Osteocyte (in vitro differentiated cells): ENCODE measurements at regions not wholly inside any gene's neighbourhood (a gene's known extent, or its start where the extent isn't known, plus 50 kb on each side); places are given as distances from the start of the nearest gene placed in this dataset.

Experiments
- DNase-seq: peaks from one replicate; pipeline ENCODE4 v3.0.0; 2021; ENCODE audit warnings: mixed read lengths; ENCODE audit not compliant: unreplicated experiment; ENCODE audit errors: extremely low spot score
- H3K27ac Mint-ChIP-seq: one replicate; pipeline ENCODE4 v1.8.0; 2021; ENCODE audit warnings: mild to moderate bottlenecking, mixed read lengths; ENCODE audit not compliant: unreplicated experiment
- H3K27me3 Mint-ChIP-seq: one replicate; pipeline ENCODE4 v1.8.0; 2021; ENCODE audit warnings: mixed read lengths; ENCODE audit not compliant: unreplicated experiment
- H3K36me3 Mint-ChIP-seq: one replicate; pipeline ENCODE4 v1.8.0; 2021; ENCODE audit warnings: mixed read lengths; ENCODE audit not compliant: unreplicated experiment
- H3K4me1 Mint-ChIP-seq: one replicate; pipeline ENCODE4 v1.8.0; 2021; ENCODE audit warnings: mixed read lengths; ENCODE audit not compliant: unreplicated experiment
- H3K4me3 Mint-ChIP-seq: one replicate; pipeline ENCODE4 v1.8.0; 2021; ENCODE audit warnings: mild to moderate bottlenecking, moderate library complexity, mixed read lengths; ENCODE audit not compliant: unreplicated experiment
- H3K9me3 Mint-ChIP-seq: one replicate; pipeline ENCODE4 v1.8.0; 2021; ENCODE audit warnings: mixed read lengths; ENCODE audit not compliant: unreplicated experiment
- TF ChIP-seq, protein P1 (sequence below): fragments of 200-600 bp; sonication (generic); IDR thresholded peaks from 2 replicates; pipeline ENCODE4 v1.5.0; 2021; ENCODE audit warnings: antibody characterized with exemption, mild to moderate bottlenecking, moderate library complexity

GRCh38 chr7:156145996-156146395 is 333.7 kb upstream of the SHH start:
- Mint-ChIP-seq H3K4me1 (no peaks in the 10 kb centered on the region), H3K36me3 (no peaks in the 10 kb centered on the region), H3K27me3 (no peaks in the 10 kb centered on the region), H3K27ac (no peak overlapping the region), H3K9me3 (peaks cover 9% of the 10 kb centered on the region), H3K4me3 (no peak overlapping the region)
- TF ChIP-seq, protein P1, sequence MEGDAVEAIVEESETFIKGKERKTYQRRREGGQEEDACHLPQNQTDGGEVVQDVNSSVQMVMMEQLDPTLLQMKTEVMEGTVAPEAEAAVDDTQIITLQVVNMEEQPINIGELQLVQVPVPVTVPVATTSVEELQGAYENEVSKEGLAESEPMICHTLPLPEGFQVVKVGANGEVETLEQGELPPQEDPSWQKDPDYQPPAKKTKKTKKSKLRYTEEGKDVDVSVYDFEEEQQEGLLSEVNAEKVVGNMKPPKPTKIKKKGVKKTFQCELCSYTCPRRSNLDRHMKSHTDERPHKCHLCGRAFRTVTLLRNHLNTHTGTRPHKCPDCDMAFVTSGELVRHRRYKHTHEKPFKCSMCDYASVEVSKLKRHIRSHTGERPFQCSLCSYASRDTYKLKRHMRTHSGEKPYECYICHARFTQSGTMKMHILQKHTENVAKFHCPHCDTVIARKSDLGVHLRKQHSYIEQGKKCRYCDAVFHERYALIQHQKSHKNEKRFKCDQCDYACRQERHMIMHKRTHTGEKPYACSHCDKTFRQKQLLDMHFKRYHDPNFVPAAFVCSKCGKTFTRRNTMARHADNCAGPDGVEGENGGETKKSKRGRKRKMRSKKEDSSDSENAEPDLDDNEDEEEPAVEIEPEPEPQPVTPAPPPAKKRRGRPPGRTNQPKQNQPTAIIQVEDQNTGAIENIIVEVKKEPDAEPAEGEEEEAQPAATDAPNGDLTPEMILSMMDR = no peak
- DNase-seq = no peak

GRCh38 chr7:156145184-156145583 is 332.9 kb upstream of the SHH start:
- Mint-ChIP-seq H3K9me3 (peaks cover 8% of the 10 kb centered on the region), H3K27me3 (no peaks in the 10 kb centered on the region), H3K27ac (no peak overlapping the region), H3K36me3 (no peaks in the 10 kb centered on the region), H3K4me3 (no peak overlapping the region), H3K4me1 (no peaks in the 10 kb centered on the region)
- DNase-seq = no peak
- TF ChIP-seq, protein P1 = no peak

GRCh38 chr7:156143683-156144082 is 331.4 kb upstream of the SHH start:
- no peak overlapping the region for H3K4me3 Mint-ChIP-seq
- H3K27me3 Mint-ChIP-seq = no peaks in the 10 kb centered on the region
- no peak for DNase-seq

GRCh38 chr7:156143158-156143557 is 330.9 kb upstream of the SHH start:
- Mint-ChIP-seq H3K9me3 (peaks cover 4% of the 10 kb centered on the region), H3K4me3 (no peak overlapping the region), H3K36me3 (no peaks in the 10 kb centered on the region), H3K4me1 (no peaks in the 10 kb centered on the region), H3K27ac (no peak overlapping the region), H3K27me3 (no peaks in the 10 kb centered on the region)
- DNase-seq = no peak
- TF ChIP-seq, protein P1 = no peak

More at GRCh38 chr7:156143683-156144082, 331.4 kb upstream of the SHH start:
- Mint-ChIP-seq H3K4me1 (no peaks in the 10 kb centered on the region), H3K36me3 (no peaks in the 10 kb centered on the region), H3K9me3 (peaks cover 4% of the 10 kb centered on the region), H3K27ac (no peak overlapping the region)
- TF ChIP-seq, protein P1 = no peak

- Mint-ChIP-seq H3K36me3 (no peaks in the 10 kb centered on the region), H3K4me3 (no peak overlapping the region), H3K4me1 (no peaks in the 10 kb centered on the region), H3K27me3 (no peaks in the 10 kb centered on the region), H3K27ac (no peak overlapping the region), H3K9me3 (peaks cover 4% of the 10 kb centered on the region)
- TF ChIP-seq, protein P1 = no peak
- DNase-seq = no peak
Measured at GRCh38 chr7:156141941-156142340, 329.7 kb upstream of the SHH start.
